Mesendoderm (in vitro differentiated cells): ENCODE measurements at regions not wholly inside any gene's neighbourhood (a gene's known extent, or its start where the extent isn't known, plus 50 kb on each side); places are given as distances from the start of the nearest gene placed in this dataset.

ENCODE experiments used
- DNase-seq: peaks from one replicate; pipeline ENCODE4 v3.0.0; 2013
- H2AK5ac ChIP-seq: 2 replicates; pipeline ENCODE4 v1.6.1; 2013; ENCODE audit warnings: low read length, inconsistent platforms
- H2BK120ac ChIP-seq: 2 replicates; pipeline ENCODE4 v1.6.1; 2013; ENCODE audit warnings: low read depth, mild to moderate bottlenecking, low read length, moderate library complexity, mixed read lengths
- H2BK15ac ChIP-seq: replicated peaks from 2 replicates; pipeline ENCODE4 v1.6.1; 2013; ENCODE audit warnings: low read depth, mild to moderate bottlenecking, moderate library complexity
- H2BK5ac ChIP-seq: 2 replicates; pipeline ENCODE4 v1.6.1; 2013; ENCODE audit warnings: low read length, inconsistent platforms
- H3K18ac ChIP-seq: 2 replicates; pipeline ENCODE4 v1.6.1; 2013; ENCODE audit warnings: mild to moderate bottlenecking, low read length, mixed read lengths
- H3K23ac ChIP-seq: one replicate; pipeline ENCODE4 v1.6.1; 2013; ENCODE audit warnings: low read length
- H3K27ac ChIP-seq: 2 replicates; pipeline ENCODE4 v1.5.1; 2013; ENCODE audit warnings: low read depth, mild to moderate bottlenecking, inconsistent platforms, low read length, moderate library complexity
- H3K27me3 ChIP-seq: 2 replicates; pipeline ENCODE4 v1.6.1; 2013; ENCODE audit warnings: low read length, control low read depth, mild to moderate bottlenecking, inconsistent platforms; ENCODE audit not compliant: insufficient read depth, poor library complexity
- H3K36me3 ChIP-seq: 2 replicates; pipeline ENCODE4 v1.6.1; 2013; ENCODE audit warnings: low read length, inconsistent platforms; ENCODE audit not compliant: control insufficient read depth, insufficient read depth
- H3K4ac ChIP-seq: one replicate; pipeline ENCODE4 v1.6.1; 2013; ENCODE audit warnings: low read depth, mild to moderate bottlenecking, low read length, moderate library complexity
- H3K4me1 ChIP-seq: 2 replicates; pipeline ENCODE4 v1.6.1; 2013; ENCODE audit warnings: low read depth, low read length, inconsistent platforms; ENCODE audit not compliant: control insufficient read depth
- H3K4me2 ChIP-seq: 2 replicates; pipeline ENCODE4 v1.6.1; 2013; ENCODE audit warnings: low read length
- H3K4me3 ChIP-seq: 2 replicates; pipeline ENCODE4 v1.5.1; 2013; ENCODE audit warnings: mild to moderate bottlenecking, low read length
- H3K56ac ChIP-seq: one replicate; pipeline ENCODE4 v1.6.1; 2013; ENCODE audit warnings: low read length
- H3K79me1 ChIP-seq: 2 replicates; pipeline ENCODE4 v1.6.1; 2013; ENCODE audit warnings: low read length, inconsistent platforms
- H3K79me2 ChIP-seq: 2 replicates; pipeline ENCODE4 v1.6.1; 2013; ENCODE audit warnings: mild to moderate bottlenecking, low read length; ENCODE audit not compliant: control insufficient read depth, insufficient read depth
- H3K9ac ChIP-seq: 2 replicates; pipeline ENCODE4 v1.6.1; 2013; ENCODE audit warnings: low read length, inconsistent platforms
- H4K5ac ChIP-seq: one replicate; pipeline ENCODE4 v1.6.1; 2013; ENCODE audit warnings: low read length
- H4K8ac ChIP-seq: one replicate; pipeline ENCODE4 v1.6.1; 2013; ENCODE audit warnings: low read depth, mild to moderate bottlenecking, control low read depth, low read length, moderate library complexity
- WGBS: extraction: QIAGEN DNeasy Blood & Tissue Kit; methylation state at CpG from one replicate; pipeline ENCODE4 v1.1.7; 2013; ENCODE audit warnings: low lambda C conversion rate, missing lambda C conversion rate; ENCODE audit not compliant: insufficient coverage; ENCODE audit errors: extremely low coverage; 5-methylcytosine and 5-hydroxymethylcytosine counted together

- Histone ChIP-seq H2BK5ac (no peak overlapping the region), H3K9ac (no peak overlapping the region), H3K27ac (no peak overlapping the region), H3K79me2 (no peaks in the 10 kb centered on the region), H2BK15ac (no peak overlapping the region), H2BK120ac (no peak overlapping the region), H3K4me1 (no peaks in the 10 kb centered on the region), H3K79me1 (no peaks in the 10 kb centered on the region), H3K18ac (no peak overlapping the region), H4K8ac (no peak overlapping the region), H3K4ac (no peak overlapping the region), H3K56ac (no peak overlapping the region), H3K27me3 (no peaks in the 10 kb centered on the region), H3K4me3 (no peak overlapping the region), H2AK5ac (no peak overlapping the region), H3K4me2 (no peak overlapping the region), H3K36me3 (no peaks in the 10 kb centered on the region), H3K23ac (no peak overlapping the region), H4K5ac (no peak overlapping the region)
- DNase-seq, result peak; percentile 51
- WGBS, result no CpG with 5 or more reads among the region's 6 CpGs
Observed at GRCh38 chr17:43329183-43329582, 69.6 kb upstream of the ARL4D start.

- no peaks in the 10 kb centered on the region for H3K4me1 ChIP-seq
- no peak overlapping the region for H3K4me3 ChIP-seq
- H2BK15ac ChIP-seq, result no peak overlapping the region
- H3K36me3 ChIP-seq, result no peaks in the 10 kb centered on the region
- H2AK5ac ChIP-seq, result no peak overlapping the region
- no peak overlapping the region for H4K8ac ChIP-seq
- no peaks in the 10 kb centered on the region for H3K79me2 ChIP-seq
- no peak overlapping the region for H2BK5ac ChIP-seq
- DNase-seq, result no peak
- H3K4me2 ChIP-seq, result no peak overlapping the region
- H3K56ac ChIP-seq, result no peak overlapping the region
- no peak overlapping the region for H3K4ac ChIP-seq
- no peak overlapping the region for H4K5ac ChIP-seq
- H2BK120ac ChIP-seq, result no peak overlapping the region
- H3K18ac ChIP-seq, result no peak overlapping the region
- H3K79me1 ChIP-seq, result no peaks in the 10 kb centered on the region
- H3K23ac ChIP-seq, result no peak overlapping the region
- WGBS, result no CpG with 5 or more reads among the region's 3 CpGs
- no peak overlapping the region for H3K9ac ChIP-seq
- no peaks in the 10 kb centered on the region for H3K27me3 ChIP-seq
- no peak overlapping the region for H3K27ac ChIP-seq
Observed at GRCh38 chr17:43328650-43329049, 70.1 kb upstream of the ARL4D start.

DNA sequence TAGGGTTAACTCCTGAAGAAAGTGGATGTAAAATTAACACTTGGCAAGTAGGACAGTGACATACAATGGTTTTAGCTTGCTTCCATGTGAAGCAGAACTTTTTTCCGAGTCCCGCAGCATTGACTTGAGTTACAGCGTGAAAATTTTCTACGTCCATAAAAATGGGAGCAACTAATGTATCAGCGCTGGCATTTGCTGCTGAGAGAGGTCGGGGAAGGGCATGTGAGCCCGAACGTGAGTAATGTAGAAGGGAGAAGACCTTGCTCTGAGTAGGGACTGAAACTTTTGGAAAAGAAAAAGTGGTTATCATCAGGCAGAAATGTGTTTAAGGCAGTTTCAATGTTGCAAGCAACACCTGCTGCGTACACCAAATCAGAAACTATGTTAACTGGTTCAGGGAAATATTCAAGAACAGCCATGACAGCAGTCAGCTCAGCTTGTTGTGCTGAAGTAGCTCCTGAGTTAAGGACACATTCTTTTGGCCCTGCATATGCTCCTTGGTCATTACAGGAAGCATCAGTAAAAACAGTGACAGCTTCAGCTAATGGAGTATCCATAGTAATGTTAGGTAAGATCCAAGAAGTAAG is 70.9 kb upstream of the ARL4D start:
- Histone ChIP-seq H4K8ac (no peak overlapping the region), H3K79me2 (no peaks in the 10 kb centered on the region), H3K4me1 (no peaks in the 10 kb centered on the region), H3K18ac (no peak overlapping the region), H3K36me3 (no peaks in the 10 kb centered on the region), H3K79me1 (no peaks in the 10 kb centered on the region), H3K4me3 (no peak overlapping the region), H2BK5ac (no peak overlapping the region), H3K23ac (no peak overlapping the region), H3K9ac (no peak overlapping the region), H3K27ac (no peak overlapping the region), H3K4me2 (no peak overlapping the region), H3K56ac (no peak overlapping the region), H3K27me3 (no peaks in the 10 kb centered on the region), H4K5ac (no peak overlapping the region), H2BK15ac (no peak overlapping the region), H2BK120ac (no peak overlapping the region), H3K4ac (no peak overlapping the region), H2AK5ac (no peak overlapping the region)
- WGBS, result no CpG with 5 or more reads among the region's 9 CpGs
- no peak for DNase-seq

DNA sequence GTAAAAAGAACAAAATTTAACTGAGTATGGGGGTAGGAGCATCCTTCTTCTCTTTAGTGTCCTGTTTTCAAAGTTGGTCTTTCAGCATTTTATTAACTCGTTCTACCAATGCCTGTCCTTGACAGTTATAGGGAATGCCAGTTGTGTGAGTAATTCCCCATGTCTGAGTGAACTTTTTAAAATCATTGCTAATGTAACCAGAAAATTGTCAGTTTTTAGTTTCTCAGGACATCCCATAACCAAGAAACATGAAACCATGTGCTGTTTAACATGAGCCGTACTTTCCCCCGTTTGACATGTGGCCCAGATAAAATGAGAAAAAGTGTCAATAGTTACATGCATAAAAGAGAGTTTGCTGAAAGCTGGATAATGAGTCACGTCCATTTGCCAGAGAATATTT is 71.4 kb upstream of the ARL4D start:
- no peak overlapping the region for H3K4me3 ChIP-seq
- H3K36me3 ChIP-seq, result no peaks in the 10 kb centered on the region
- no peak overlapping the region for H3K23ac ChIP-seq
- H2BK120ac ChIP-seq, result no peak overlapping the region
- H4K5ac ChIP-seq, result no peak overlapping the region
- no peaks in the 10 kb centered on the region for H3K79me1 ChIP-seq
- H2BK5ac ChIP-seq, result no peak overlapping the region
- no peaks in the 10 kb centered on the region for H3K27me3 ChIP-seq
- DNase-seq, result no peak
- H3K9ac ChIP-seq, result no peak overlapping the region
- no peak overlapping the region for H2AK5ac ChIP-seq
- no CpG with 5 or more reads among the region's 4 CpGs for WGBS
- no peaks in the 10 kb centered on the region for H3K79me2 ChIP-seq
- H3K56ac ChIP-seq, result no peak overlapping the region
- H4K8ac ChIP-seq, result no peak overlapping the region
- H3K4me1 ChIP-seq, result no peaks in the 10 kb centered on the region
- H3K27ac ChIP-seq, result no peak overlapping the region
- no peak overlapping the region for H3K4ac ChIP-seq
- H3K4me2 ChIP-seq, result no peak overlapping the region
- H3K18ac ChIP-seq, result no peak overlapping the region
- H2BK15ac ChIP-seq, result no peak overlapping the region

DNA sequence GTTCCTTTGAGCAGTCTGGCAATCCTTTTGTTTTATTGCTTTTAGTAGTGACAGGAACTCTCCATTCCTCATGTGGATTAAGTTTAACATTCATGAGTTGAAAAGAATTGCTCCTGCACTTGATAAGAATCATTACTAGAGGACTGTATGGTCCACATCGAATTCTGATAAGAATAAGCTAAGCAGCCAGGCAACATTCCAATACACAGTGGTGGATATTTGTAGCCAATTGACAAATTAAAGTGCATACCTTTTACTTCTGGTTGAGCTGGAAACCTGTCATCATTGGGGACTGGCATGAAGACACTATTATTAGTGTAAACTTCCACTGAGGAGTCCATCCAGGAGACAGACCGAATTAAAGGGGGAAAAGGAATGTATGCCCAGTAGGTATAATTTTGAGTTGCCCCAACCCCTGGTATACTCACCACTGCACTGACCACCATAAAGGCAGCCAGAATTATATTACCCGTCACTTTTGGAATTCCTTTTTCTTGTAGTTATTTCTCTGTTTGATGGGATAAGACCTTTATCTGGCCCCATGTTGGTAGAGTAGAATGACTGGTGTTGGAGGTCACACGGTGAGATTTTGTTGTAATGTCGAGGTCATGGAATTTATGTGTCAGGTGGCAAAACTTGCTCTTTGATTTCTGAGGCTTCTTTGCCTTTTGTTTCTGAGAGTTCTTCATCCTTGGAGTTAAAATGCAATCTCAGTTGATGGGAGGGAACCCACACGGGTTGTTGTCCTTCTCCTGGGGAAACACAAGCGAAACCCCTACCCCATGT is 72.1 kb upstream of the ARL4D start:
- no peak overlapping the region for H2BK120ac ChIP-seq
- H2BK15ac ChIP-seq, result no peak overlapping the region
- H4K5ac ChIP-seq, result no peak overlapping the region
- no peak overlapping the region for H3K4ac ChIP-seq
- no peaks in the 10 kb centered on the region for H3K4me1 ChIP-seq
- H3K4me3 ChIP-seq, result no peak overlapping the region
- DNase-seq, result peak; percentile 45
- no peak overlapping the region for H3K23ac ChIP-seq
- no CpG with 5 or more reads among the region's 7 CpGs for WGBS
- no peak overlapping the region for H3K18ac ChIP-seq
- H3K36me3 ChIP-seq, result no peaks in the 10 kb centered on the region
- H3K79me2 ChIP-seq, result no peaks in the 10 kb centered on the region
- H3K27ac ChIP-seq, result no peak overlapping the region
- H3K9ac ChIP-seq, result no peak overlapping the region
- H3K79me1 ChIP-seq, result no peaks in the 10 kb centered on the region
- H3K56ac ChIP-seq, result no peak overlapping the region
- H4K8ac ChIP-seq, result no peak overlapping the region
- H3K27me3 ChIP-seq, result no peaks in the 10 kb centered on the region
- no peak overlapping the region for H2BK5ac ChIP-seq
- H3K4me2 ChIP-seq, result no peak overlapping the region
- no peak overlapping the region for H2AK5ac ChIP-seq
